Fibroblast of the conjunctiva (primary cell): ENCODE measurements at regions not wholly inside any gene's neighbourhood (a gene's known extent, or its start where the extent isn't known, plus 50 kb on each side); places are given as distances from the start of the nearest gene placed in this dataset.

Experiments used
- DNase-seq: peaks from one replicate; pipeline ENCODE4 v3.0.0-alpha.2; 2010; ENCODE audit warnings: low read depth

GRCh38 chr1:199629624-199630023, 397.9 kb upstream of the NR5A2 start:
- DNase-seq = no peak

- no peak for DNase-seq
These were observed 388.1 kb upstream of the NR5A2 start for GRCh38 chr1:199639453-199639852.

- DNase-seq = no peak
These were observed 386.0 kb upstream of the NR5A2 start for GRCh38 chr1:199641531-199641930.

- DNase-seq = no peak
These were observed 382.6 kb upstream of the NR5A2 start for GRCh38 chr1:199644912-199645311.

GRCh38 chr1:199646761-199647160, 380.7 kb upstream of the NR5A2 start:
- no peak for DNase-seq

GRCh38 chr1:199657449-199657848, 370.1 kb upstream of the NR5A2 start:
- DNase-seq = no peak

GRCh38 chr1:199660071-199660470, 367.4 kb upstream of the NR5A2 start:
- DNase-seq = no peak

GRCh38 chr1:199665371-199665770, 362.1 kb upstream of the NR5A2 start:
- DNase-seq = no peak

- no peak for DNase-seq
These were observed 360.4 kb upstream of the NR5A2 start for GRCh38 chr1:199667089-199667488.

GRCh38 chr1:199669916-199670315, 357.6 kb upstream of the NR5A2 start:
- no peak for DNase-seq

- DNase-seq = no peak
These were observed 355.8 kb upstream of the NR5A2 start for GRCh38 chr1:199671684-199672083.

- DNase-seq = no peak
These were observed 351.6 kb upstream of the NR5A2 start for GRCh38 chr1:199675937-199676336.

- DNase-seq = no peak
These were observed 348.7 kb upstream of the NR5A2 start for GRCh38 chr1:199678771-199679170.

- no peak for DNase-seq
These were observed 345.4 kb upstream of the NR5A2 start for GRCh38 chr1:199682081-199682480.

- DNase-seq = peak; percentile 68
These were observed 342.7 kb upstream of the NR5A2 start for GRCh38 chr1:199684686-199685273.

- DNase-seq = no peak
These were observed 342.1 kb upstream of the NR5A2 start for GRCh38 chr1:199685369-199685768.

GRCh38 chr1:199687321-199687720, 340.2 kb upstream of the NR5A2 start:
- DNase-seq = no peak

GRCh38 chr1:199688133-199688676, 339.3 kb upstream of the NR5A2 start:
- no peak for DNase-seq

GRCh38 chr1:199688774-199689173, 338.7 kb upstream of the NR5A2 start:
- DNase-seq = no peak

- DNase-seq = no peak
These were observed 337.0 kb upstream of the NR5A2 start for GRCh38 chr1:199690496-199690895.

GRCh38 chr1:199691540-199691939, 336.0 kb upstream of the NR5A2 start:
- DNase-seq = peak; percentile 20

GRCh38 chr1:199693724-199694123, 333.8 kb upstream of the NR5A2 start:
- no peak for DNase-seq

GRCh38 chr1:199696225-199696624, 331.3 kb upstream of the NR5A2 start:
- no peak for DNase-seq

GRCh38 chr1:199698222-199698621, 329.3 kb upstream of the NR5A2 start:
- no peak for DNase-seq
